ENCODE measurements at regions not wholly inside any gene's neighbourhood (a gene's known extent, or its start where the extent isn't known, plus 50 kb on each side); places are given as distances from the start of the nearest gene placed in this dataset.

- Mint-ChIP-seq H3K9me3 (peaks cover 2 to 3% (median 3%) of the 10 kb centered on the region in 7 donors), H3K27ac (no peak overlapping the region), H3K27me3 (ENCODE audit: low read depth in 3 of 3) (peaks cover 5 to 8% (median 5%) of the 10 kb centered on the region in 3 donors), H3K4me3 (no peak overlapping the region), H3K4me1 (peaks cover 9% of the 10 kb centered on the region), H3K36me3 (no peaks in the 10 kb centered on the region)
- TF ChIP-seq CTCF (IDR thresholded peaks at IDR 0.05) = no peak
- Histone ChIP-seq H3K9me3 (replicated peaks in 1 of 2; ENCODE audit: control insufficient read depth in 1 of 2, insufficient read depth in 1 of 2, low read length in 2 of 2) (no peaks in the 10 kb centered on the region), H3K27me3 (ENCODE audit: control insufficient read depth in 2 of 2, insufficient read depth in 2 of 2, low read length in 2 of 2) (no peaks in the 10 kb centered on the region), H3K4me2 (replicated peaks; ENCODE audit: extremely low read depth, low read length, poor library complexity, severe bottlenecking) (no peak overlapping the region), H2AFZ (ENCODE audit: insufficient read depth, low read depth, low read length, poor library complexity, severe bottlenecking) (no peak overlapping the region), H4K20me1 (ENCODE audit: insufficient read depth, low read length) (no peaks in the 10 kb centered on the region), H3K9ac (ENCODE audit: insufficient read depth, low read length, poor library complexity, severe bottlenecking) (no peak overlapping the region), H3K27ac (ENCODE audit: low read depth in 1 of 2, low read length in 2 of 2) (no peak overlapping the region), H3K79me2 (ENCODE audit: insufficient read depth, low read length) (no peaks in the 10 kb centered on the region), H3K4me1 (ENCODE audit: control insufficient read depth in 1 of 2, insufficient read depth in 2 of 2, low read length in 2 of 2) (peaks cover 0 to 10% of the 10 kb centered on the region in 2 donors), H3K4me3 (replicated peaks in 1 of 3; ENCODE audit: low read depth in 2 of 3, low read length in 3 of 3) (no peak overlapping the region), H3K36me3 (replicated peaks in 1 of 2; ENCODE audit: control insufficient read depth in 1 of 2, insufficient read depth in 2 of 2, low read length in 2 of 2) (no peaks in the 10 kb centered on the region)
- intact Hi-C loops (cut with micrococcal nuclease) = no loop called here
- DNase-seq = no peak
- no CpG with 5 or more reads among the region's 1 CpG for WGBS (ENCODE audit: insufficient coverage)
These were observed 94.1 kb upstream of the RFX8 start for GRCh38 chr2:101568969-101569368.

GRCh38 chr2:101566632-101567228 lies 91.8 kb upstream of the RFX8 start:
- Histone ChIP-seq H3K4me3 (replicated peaks in 1 of 3; ENCODE audit: low read depth in 2 of 3, low read length in 3 of 3) (no peak overlapping the region), H3K27me3 (ENCODE audit: control insufficient read depth in 2 of 2, insufficient read depth in 2 of 2, low read length in 2 of 2) (no peaks in the 10 kb centered on the region), H3K36me3 (replicated peaks in 1 of 2; ENCODE audit: control insufficient read depth in 1 of 2, insufficient read depth in 2 of 2, low read length in 2 of 2) (no peaks in the 10 kb centered on the region), H2AFZ (ENCODE audit: insufficient read depth, low read depth, low read length, poor library complexity, severe bottlenecking) (no peak overlapping the region), H3K4me1 (ENCODE audit: control insufficient read depth in 1 of 2, insufficient read depth in 2 of 2, low read length in 2 of 2) (peaks cover 0 to 10% of the 10 kb centered on the region in 2 donors), H3K4me2 (replicated peaks; ENCODE audit: extremely low read depth, low read length, poor library complexity, severe bottlenecking) (no peak overlapping the region), H3K79me2 (ENCODE audit: insufficient read depth, low read length) (no peaks in the 10 kb centered on the region), H3K27ac (ENCODE audit: low read depth in 1 of 2, low read length in 2 of 2) (no peak overlapping the region), H3K9me3 (replicated peaks in 1 of 2; ENCODE audit: control insufficient read depth in 1 of 2, insufficient read depth in 1 of 2, low read length in 2 of 2) (no peaks in the 10 kb centered on the region), H3K9ac (ENCODE audit: insufficient read depth, low read length, poor library complexity, severe bottlenecking) (no peak overlapping the region), H4K20me1 (ENCODE audit: insufficient read depth, low read length) (no peaks in the 10 kb centered on the region)
- Mint-ChIP-seq H3K9me3 (peaks cover 0 to 2% (median 0%) of the 10 kb centered on the region in 7 donors), H3K4me1 (peaks cover 9% of the 10 kb centered on the region), H3K27me3 (ENCODE audit: low read depth in 3 of 3) (peaks cover 5 to 8% (median 7%) of the 10 kb centered on the region in 3 donors), H3K36me3 (no peaks in the 10 kb centered on the region), H3K27ac (no peak overlapping the region), H3K4me3 (no peak overlapping the region)
- TF ChIP-seq CTCF (IDR thresholded peaks at IDR 0.05) = no peak
- no peak for DNase-seq
- intact Hi-C loops (cut with micrococcal nuclease) = no loop called here
- WGBS (ENCODE audit: insufficient coverage) = no CpG with 5 or more reads among the region's 6 CpGs
